ENCODE measurements at regions not wholly inside any gene's neighbourhood (a gene's known extent, or its start where the extent isn't known, plus 50 kb on each side); places are given as distances from the start of the nearest gene placed in this dataset.

DNA sequence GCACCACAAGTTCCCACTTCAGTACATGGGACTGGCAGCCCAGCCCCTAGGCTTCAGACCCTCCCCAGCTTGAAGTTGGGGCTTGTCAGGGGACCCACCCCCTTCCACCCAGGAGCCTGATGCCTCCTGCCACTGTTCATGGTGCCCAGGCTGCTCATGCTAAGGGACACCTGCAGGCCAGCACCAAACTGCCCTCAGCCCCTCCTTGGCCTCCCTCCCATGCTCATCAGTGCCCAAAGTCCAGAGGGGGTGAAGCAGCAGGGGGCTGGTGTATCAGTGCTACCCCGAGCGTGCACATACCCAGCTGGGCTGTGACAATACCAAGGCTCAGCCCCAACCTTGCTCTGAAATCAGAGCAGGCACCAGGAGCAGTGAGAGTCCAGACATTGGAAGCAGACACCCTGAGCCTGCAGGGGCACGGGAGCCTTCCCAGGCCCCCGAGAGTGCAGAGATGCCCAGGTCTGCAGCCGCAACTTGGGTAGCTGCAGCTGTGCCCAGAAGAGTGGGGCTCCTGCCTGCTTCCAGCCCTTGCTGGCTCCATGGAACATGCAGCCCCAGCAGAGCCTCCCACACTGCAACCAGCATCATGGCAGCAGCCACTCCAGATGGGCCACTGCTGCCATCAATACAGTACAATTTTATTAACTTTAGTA lies 79.0 kb downstream of the MTERF1 start:
- no peaks in the 10 kb centered on the region for H3K9me3 ChIP-seq (ENCODE audit: control insufficient read depth in 1 of 2, insufficient read depth in 1 of 2, low read depth in 1 of 2, low read length in 2 of 2)
- H3K27me3 ChIP-seq (ENCODE audit: insufficient read depth, low read length): no peaks in the 10 kb centered on the region
- no peak overlapping the region for H2AFZ ChIP-seq (ENCODE audit: low read depth, low read length, poor library complexity, severe bottlenecking)
- no peaks in the 10 kb centered on the region for H3K9me2 ChIP-seq (ENCODE audit: insufficient read depth)
- H3K4me1 ChIP-seq (ENCODE audit: control insufficient read depth in 1 of 2, insufficient read depth in 2 of 2, low read length in 2 of 2): no peaks in the 10 kb centered on the region
- no peaks in the 10 kb centered on the region for H4K20me1 ChIP-seq (ENCODE audit: insufficient read depth)
- H3K27ac ChIP-seq (ENCODE audit: low read depth, low read length): no peak overlapping the region
- POLR2A ChIA-PET: no interaction called here
- DNase-seq (ENCODE audit: low read depth, low spot score) (no peak), ATAC-seq (no peak)
- CTCF ChIA-PET: no interaction called here
- H3K9ac ChIP-seq (ENCODE audit: low read length): no peak overlapping the region
- H3K4me3 ChIP-seq (replicated peaks in 1 of 2; ENCODE audit: low read depth in 1 of 2, low read length in 2 of 2): no peak overlapping the region
- no peak for TF ChIP-seq EGR1 (IDR thresholded peaks at IDR 0.05; ENCODE audit: low read depth)
- TF ChIP-seq SP1 (IDR thresholded peaks at IDR 0.05; ENCODE audit: low read depth): no peak
- TF ChIP-seq, protein P1, sequence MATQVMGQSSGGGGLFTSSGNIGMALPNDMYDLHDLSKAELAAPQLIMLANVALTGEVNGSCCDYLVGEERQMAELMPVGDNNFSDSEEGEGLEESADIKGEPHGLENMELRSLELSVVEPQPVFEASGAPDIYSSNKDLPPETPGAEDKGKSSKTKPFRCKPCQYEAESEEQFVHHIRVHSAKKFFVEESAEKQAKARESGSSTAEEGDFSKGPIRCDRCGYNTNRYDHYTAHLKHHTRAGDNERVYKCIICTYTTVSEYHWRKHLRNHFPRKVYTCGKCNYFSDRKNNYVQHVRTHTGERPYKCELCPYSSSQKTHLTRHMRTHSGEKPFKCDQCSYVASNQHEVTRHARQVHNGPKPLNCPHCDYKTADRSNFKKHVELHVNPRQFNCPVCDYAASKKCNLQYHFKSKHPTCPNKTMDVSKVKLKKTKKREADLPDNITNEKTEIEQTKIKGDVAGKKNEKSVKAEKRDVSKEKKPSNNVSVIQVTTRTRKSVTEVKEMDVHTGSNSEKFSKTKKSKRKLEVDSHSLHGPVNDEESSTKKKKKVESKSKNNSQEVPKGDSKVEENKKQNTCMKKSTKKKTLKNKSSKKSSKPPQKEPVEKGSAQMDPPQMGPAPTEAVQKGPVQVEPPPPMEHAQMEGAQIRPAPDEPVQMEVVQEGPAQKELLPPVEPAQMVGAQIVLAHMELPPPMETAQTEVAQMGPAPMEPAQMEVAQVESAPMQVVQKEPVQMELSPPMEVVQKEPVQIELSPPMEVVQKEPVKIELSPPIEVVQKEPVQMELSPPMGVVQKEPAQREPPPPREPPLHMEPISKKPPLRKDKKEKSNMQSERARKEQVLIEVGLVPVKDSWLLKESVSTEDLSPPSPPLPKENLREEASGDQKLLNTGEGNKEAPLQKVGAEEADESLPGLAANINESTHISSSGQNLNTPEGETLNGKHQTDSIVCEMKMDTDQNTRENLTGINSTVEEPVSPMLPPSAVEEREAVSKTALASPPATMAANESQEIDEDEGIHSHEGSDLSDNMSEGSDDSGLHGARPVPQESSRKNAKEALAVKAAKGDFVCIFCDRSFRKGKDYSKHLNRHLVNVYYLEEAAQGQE (IDR thresholded peaks at IDR 0.05; ENCODE audit: low read depth): no peak
- no peak for TF ChIP-seq EZH2phosphoT487 (IDR thresholded peaks at IDR 0.05; ENCODE audit: borderline replicate concordance)
- no peak for TF ChIP-seq POLR2AphosphoS5 (IDR thresholded peaks at IDR 0.05; ENCODE audit: low read depth, low read length)
- no peak for TF ChIP-seq EZH2 (IDR thresholded peaks at IDR 0.05)
- TF ChIP-seq, protein P2, sequence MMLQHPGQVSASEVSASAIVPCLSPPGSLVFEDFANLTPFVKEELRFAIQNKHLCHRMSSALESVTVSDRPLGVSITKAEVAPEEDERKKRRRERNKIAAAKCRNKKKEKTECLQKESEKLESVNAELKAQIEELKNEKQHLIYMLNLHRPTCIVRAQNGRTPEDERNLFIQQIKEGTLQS (IDR thresholded peaks at IDR 0.05): no peak
- no peak for TF ChIP-seq CBX3 (IDR thresholded peaks at IDR 0.05; ENCODE audit: low read depth)
- TF ChIP-seq JUND (IDR thresholded peaks at IDR 0.05): no peak
- TF ChIP-seq ELF1 (IDR thresholded peaks at IDR 0.05; ENCODE audit: borderline replicate concordance, low read depth): no peak
- no peak for TF ChIP-seq ZNF274 (IDR thresholded peaks at IDR 0.05; ENCODE audit: low read depth, low read length)
- no TSS peak for BruUV-seq (replicated peaks)
- RAD21 ChIA-PET (ENCODE audit: low non-redundant PET in 1 of 2, low total read pairs in 2 of 2, uncharacterized antibody in 2 of 2, unreplicated experiment in 2 of 2): no interaction called here
- H3K4me2 ChIP-seq (ENCODE audit: low read length): no peak overlapping the region
- no peaks in the 10 kb centered on the region for H3K36me3 ChIP-seq (ENCODE audit: control insufficient read depth in 1 of 2, insufficient read depth in 2 of 2, low read length in 2 of 2)
- intact Hi-C loops (cut with micrococcal nuclease): no loop called here
- H3K79me2 ChIP-seq (ENCODE audit: insufficient read depth, low read length): no peaks in the 10 kb centered on the region
